22Rv1 (cell line): ENCODE measurements at regions not wholly inside any gene's neighbourhood (a gene's known extent, or its start where the extent isn't known, plus 50 kb on each side); places are given as distances from the start of the nearest gene placed in this dataset.

Experiments
- ZFX ChIP-seq: fragments of 450-650 bp; IDR thresholded peaks from 2 replicates; pipeline ENCODE4 v1.6.1; 2017; ENCODE audit warnings: antibody characterized with exemption, borderline replicate concordance
- TF ChIP-seq, protein P1 (sequence below): fragments of 450-650 bp; IDR thresholded peaks from 2 replicates; pipeline ENCODE4 v1.5.1; 2017; ENCODE audit warnings: mild to moderate bottlenecking

DNA sequence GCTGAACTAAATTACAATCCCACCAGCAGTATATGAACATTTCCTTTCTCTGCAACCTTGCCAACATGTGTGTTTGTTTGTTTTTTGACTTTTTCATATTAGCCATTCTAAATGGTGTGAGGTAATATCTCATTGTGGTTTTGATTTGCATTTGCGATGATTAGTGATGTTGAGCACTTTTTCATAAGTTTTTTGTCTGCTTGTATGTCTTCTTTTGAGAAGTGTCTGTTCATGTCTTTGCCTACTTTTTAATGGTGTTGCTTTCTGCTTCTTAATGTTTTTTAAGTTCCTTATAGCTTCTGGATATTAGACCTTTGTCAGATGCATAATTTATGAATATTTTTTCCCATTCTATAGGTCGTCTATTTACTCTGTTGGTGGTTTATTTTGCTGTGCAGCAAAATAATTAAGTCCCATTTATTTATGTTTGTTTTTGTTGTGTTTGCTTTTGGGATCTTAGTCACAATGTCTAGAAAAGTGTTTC, 1262.9 kb downstream of the FSCB start:
- TF ChIP-seq, protein P1, sequence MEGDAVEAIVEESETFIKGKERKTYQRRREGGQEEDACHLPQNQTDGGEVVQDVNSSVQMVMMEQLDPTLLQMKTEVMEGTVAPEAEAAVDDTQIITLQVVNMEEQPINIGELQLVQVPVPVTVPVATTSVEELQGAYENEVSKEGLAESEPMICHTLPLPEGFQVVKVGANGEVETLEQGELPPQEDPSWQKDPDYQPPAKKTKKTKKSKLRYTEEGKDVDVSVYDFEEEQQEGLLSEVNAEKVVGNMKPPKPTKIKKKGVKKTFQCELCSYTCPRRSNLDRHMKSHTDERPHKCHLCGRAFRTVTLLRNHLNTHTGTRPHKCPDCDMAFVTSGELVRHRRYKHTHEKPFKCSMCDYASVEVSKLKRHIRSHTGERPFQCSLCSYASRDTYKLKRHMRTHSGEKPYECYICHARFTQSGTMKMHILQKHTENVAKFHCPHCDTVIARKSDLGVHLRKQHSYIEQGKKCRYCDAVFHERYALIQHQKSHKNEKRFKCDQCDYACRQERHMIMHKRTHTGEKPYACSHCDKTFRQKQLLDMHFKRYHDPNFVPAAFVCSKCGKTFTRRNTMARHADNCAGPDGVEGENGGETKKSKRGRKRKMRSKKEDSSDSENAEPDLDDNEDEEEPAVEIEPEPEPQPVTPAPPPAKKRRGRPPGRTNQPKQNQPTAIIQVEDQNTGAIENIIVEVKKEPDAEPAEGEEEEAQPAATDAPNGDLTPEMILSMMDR: no peak
- TF ChIP-seq ZFX: no peak
